Skeletal muscle satellite cell (primary cell): ENCODE measurements at regions not wholly inside any gene's neighbourhood (a gene's known extent, or its start where the extent isn't known, plus 50 kb on each side); places are given as distances from the start of the nearest gene placed in this dataset.

ENCODE experiments used
- H3K27me3 ChIP-seq: 2 replicates; pipeline ENCODE4 v1.7.0; 2013; ENCODE audit warnings: low read length; ENCODE audit not compliant: control insufficient read depth, insufficient read depth
- H3K36me3 ChIP-seq: 2 replicates; pipeline ENCODE4 v1.7.0; 2013; ENCODE audit warnings: mild to moderate bottlenecking, control low read depth, low read length; ENCODE audit not compliant: insufficient read depth
- H3K4me1 ChIP-seq: 2 replicates; pipeline ENCODE4 v1.7.0; 2013; ENCODE audit warnings: low read length; ENCODE audit not compliant: control insufficient read depth, insufficient read depth
- H3K4me2 ChIP-seq: 2 replicates; pipeline ENCODE4 v1.7.0; 2013; ENCODE audit warnings: mild to moderate bottlenecking, low read length
- H3K4me3 ChIP-seq: 2 replicates; pipeline ENCODE4 v1.7.0; 2013; ENCODE audit warnings: low read length
- H3K9ac ChIP-seq: 2 replicates; pipeline ENCODE4 v1.7.0; 2013; ENCODE audit warnings: mild to moderate bottlenecking, low read depth, low read length, moderate library complexity
- H3K9me3 ChIP-seq: replicated peaks from 2 replicates; pipeline ENCODE4 v1.7.0; 2013; ENCODE audit warnings: mild to moderate bottlenecking, control low read depth, low read length

- H3K4me2 ChIP-seq = no peak overlapping the region
- H3K9ac ChIP-seq = no peak overlapping the region
Measured at GRCh38 chr3:5332270-5332956, 144.9 kb downstream of the EDEM1 start.

DNA sequence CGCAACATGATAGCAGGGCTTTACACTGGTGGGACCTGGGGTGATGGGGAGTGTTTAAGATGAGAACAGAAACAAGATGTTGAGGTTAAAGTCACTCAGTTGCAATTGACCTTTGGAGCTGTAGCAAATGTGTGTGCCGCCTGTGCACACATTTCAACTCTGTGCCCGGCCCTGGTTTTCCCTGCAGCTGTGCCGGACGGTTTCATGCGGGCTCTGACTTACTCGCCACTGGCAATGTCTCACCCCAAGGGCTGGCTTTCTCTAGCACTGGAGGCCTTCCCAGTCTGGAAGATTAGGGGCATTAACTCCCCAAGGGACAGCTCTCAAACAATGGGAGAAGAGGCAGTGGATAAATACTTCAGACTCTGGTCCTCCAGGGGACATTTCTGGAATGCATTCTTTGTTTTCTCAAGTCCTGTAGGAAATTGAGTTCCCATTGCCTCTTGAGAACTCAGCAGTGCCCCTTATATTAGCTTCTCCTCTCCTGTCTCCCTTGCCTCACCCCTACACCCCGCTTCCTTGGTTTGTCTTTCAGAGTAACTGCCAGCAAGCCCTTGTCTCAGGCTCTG, 152.5 kb downstream of the EDEM1 start:
- Histone ChIP-seq H3K4me1 (no peaks in the 10 kb centered on the region), H3K4me3 (no peak overlapping the region), H3K9me3 (no peaks in the 10 kb centered on the region), H3K9ac (no peak overlapping the region), H3K36me3 (no peaks in the 10 kb centered on the region), H3K27me3 (no peaks in the 10 kb centered on the region), H3K4me2 (no peak overlapping the region)

More at GRCh38 chr3:5332270-5332956, 144.9 kb downstream of the EDEM1 start:
- no peaks in the 10 kb centered on the region for H3K4me1 ChIP-seq
- no peak overlapping the region for H3K4me3 ChIP-seq
- H3K9me3 ChIP-seq = no peaks in the 10 kb centered on the region
- H3K36me3 ChIP-seq = no peaks in the 10 kb centered on the region
- H3K27me3 ChIP-seq = no peaks in the 10 kb centered on the region

- Histone ChIP-seq H3K4me3 (no peak overlapping the region), H3K36me3 (no peaks in the 10 kb centered on the region), H3K9me3 (no peaks in the 10 kb centered on the region), H3K27me3 (no peaks in the 10 kb centered on the region), H3K4me2 (no peak overlapping the region), H3K9ac (no peak overlapping the region), H3K4me1 (no peaks in the 10 kb centered on the region)
Measured at GRCh38 chr3:5341610-5342009, 154.1 kb downstream of the EDEM1 start.

DNA sequence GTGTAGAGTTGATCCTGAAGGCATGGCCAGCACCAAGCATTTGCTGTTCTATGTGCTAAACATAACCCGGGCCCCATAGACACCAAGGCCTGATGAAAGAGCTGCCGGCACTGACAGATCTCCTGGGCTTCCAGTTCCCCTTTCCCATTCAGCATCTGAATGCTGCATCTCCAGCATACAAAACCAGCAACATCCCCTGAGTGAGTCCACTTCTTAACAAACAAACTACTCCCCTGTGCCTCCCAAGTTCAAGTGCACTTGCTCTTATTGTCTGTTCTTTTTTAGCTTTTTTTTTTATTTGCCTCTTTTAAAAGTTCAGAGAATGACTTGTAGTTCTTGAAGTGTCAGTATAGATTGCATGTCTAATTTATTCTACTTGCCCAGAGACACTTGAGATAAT, 156.0 kb downstream of the EDEM1 start:
- no peak overlapping the region for H3K4me2 ChIP-seq
- no peaks in the 10 kb centered on the region for H3K4me1 ChIP-seq
- H3K27me3 ChIP-seq = no peaks in the 10 kb centered on the region
- no peak overlapping the region for H3K9ac ChIP-seq
- no peaks in the 10 kb centered on the region for H3K9me3 ChIP-seq
- no peak overlapping the region for H3K4me3 ChIP-seq
- H3K36me3 ChIP-seq = no peaks in the 10 kb centered on the region

DNA sequence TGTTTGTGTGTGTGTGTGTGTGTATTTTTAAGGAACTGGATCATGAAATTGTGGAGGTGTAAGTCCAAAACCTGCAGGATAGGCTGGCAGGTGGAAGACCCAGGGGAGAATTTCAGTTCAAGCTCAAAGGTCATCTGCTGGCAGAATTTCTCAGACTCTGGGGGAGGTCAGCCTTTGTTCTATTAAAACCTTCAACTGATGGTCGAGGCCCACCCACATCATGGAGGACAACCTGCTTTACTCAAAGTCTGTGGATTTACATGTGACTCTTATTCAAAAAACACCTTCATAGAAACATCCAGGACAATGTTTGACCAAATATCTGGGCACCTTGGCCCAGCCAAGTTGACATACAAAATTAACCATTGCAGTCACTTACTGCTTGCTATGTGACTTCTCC, 157.2 kb downstream of the EDEM1 start:
- Histone ChIP-seq H3K27me3 (no peaks in the 10 kb centered on the region), H3K4me2 (no peak overlapping the region)

DNA sequence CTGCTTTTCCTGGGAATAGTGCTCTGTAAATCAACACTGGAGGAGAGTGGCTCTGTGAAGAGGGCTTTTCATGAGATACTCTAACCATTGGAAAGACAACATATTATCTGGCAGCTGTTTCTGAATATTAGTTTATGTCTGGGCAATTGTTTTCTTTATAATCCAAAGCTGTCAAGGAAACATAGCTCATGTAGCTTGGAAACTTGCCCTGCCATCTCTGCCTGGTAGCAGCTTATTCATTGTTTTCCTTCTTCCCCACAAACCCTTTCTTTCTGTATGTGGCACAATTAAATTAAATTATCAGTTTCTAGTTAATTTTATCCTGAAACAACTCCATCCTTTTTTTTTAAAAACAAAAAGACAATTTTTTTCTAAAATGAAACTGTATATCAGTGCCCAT, 160.0 kb downstream of the EDEM1 start:
- Histone ChIP-seq H3K4me3 (no peak overlapping the region), H3K4me1 (no peaks in the 10 kb centered on the region), H3K36me3 (no peaks in the 10 kb centered on the region), H3K9me3 (no peaks in the 10 kb centered on the region), H3K4me2 (no peak overlapping the region), H3K9ac (no peak overlapping the region), H3K27me3 (no peaks in the 10 kb centered on the region)

More for the DNA sequence above, 157.2 kb downstream of the EDEM1 start:
- Histone ChIP-seq H3K36me3 (no peaks in the 10 kb centered on the region), H3K4me3 (no peak overlapping the region), H3K4me1 (no peaks in the 10 kb centered on the region), H3K9ac (no peak overlapping the region), H3K9me3 (no peaks in the 10 kb centered on the region)

GRCh38 chr3:5348229-5348902, 160.9 kb downstream of the EDEM1 start:
- no peaks in the 10 kb centered on the region for H3K4me1 ChIP-seq
- no peaks in the 10 kb centered on the region for H3K9me3 ChIP-seq
- no peak overlapping the region for H3K9ac ChIP-seq
- no peak overlapping the region for H3K4me3 ChIP-seq
- no peaks in the 10 kb centered on the region for H3K36me3 ChIP-seq
- no peak overlapping the region for H3K4me2 ChIP-seq
- no peaks in the 10 kb centered on the region for H3K27me3 ChIP-seq

DNA sequence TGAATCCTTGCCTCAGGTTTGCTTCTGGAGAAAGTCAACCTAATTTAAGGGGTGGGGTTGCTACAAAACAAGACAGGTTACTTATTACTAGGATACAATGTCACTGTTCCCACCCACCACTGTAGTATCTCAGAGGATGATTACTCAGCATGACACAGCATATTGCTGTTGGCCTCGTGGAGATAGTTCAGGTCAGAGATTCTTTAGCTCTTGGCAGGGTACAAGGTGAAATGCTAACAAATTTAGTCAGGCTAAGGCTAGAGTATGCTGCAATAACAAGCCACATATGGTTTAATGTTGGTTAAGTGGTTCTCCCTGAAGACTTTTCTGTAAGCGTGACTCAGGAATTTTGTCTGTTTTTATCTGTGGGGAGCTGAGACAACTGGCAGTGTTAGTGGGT, 161.8 kb downstream of the EDEM1 start:
- Histone ChIP-seq H3K27me3 (no peaks in the 10 kb centered on the region), H3K36me3 (no peaks in the 10 kb centered on the region), H3K9me3 (no peaks in the 10 kb centered on the region), H3K4me2 (no peak overlapping the region), H3K9ac (no peak overlapping the region), H3K4me1 (no peaks in the 10 kb centered on the region), H3K4me3 (no peak overlapping the region)

GRCh38 chr3:5357089-5357488, 169.6 kb downstream of the EDEM1 start:
- H3K27me3 ChIP-seq = no peaks in the 10 kb centered on the region
- no peaks in the 10 kb centered on the region for H3K9me3 ChIP-seq
- H3K4me2 ChIP-seq = no peak overlapping the region
- H3K4me1 ChIP-seq = no peaks in the 10 kb centered on the region
- no peak overlapping the region for H3K9ac ChIP-seq
- no peaks in the 10 kb centered on the region for H3K36me3 ChIP-seq
- H3K4me3 ChIP-seq = no peak overlapping the region

GRCh38 chr3:5358911-5359310, 171.4 kb downstream of the EDEM1 start:
- Histone ChIP-seq H3K4me3 (no peak overlapping the region), H3K9me3 (no peaks in the 10 kb centered on the region), H3K4me1 (no peaks in the 10 kb centered on the region), H3K9ac (no peak overlapping the region), H3K4me2 (no peak overlapping the region), H3K36me3 (no peaks in the 10 kb centered on the region), H3K27me3 (no peaks in the 10 kb centered on the region)

- no peak overlapping the region for H3K4me2 ChIP-seq
- H3K4me3 ChIP-seq = no peak overlapping the region
- no peaks in the 10 kb centered on the region for H3K9me3 ChIP-seq
- H3K4me1 ChIP-seq = no peaks in the 10 kb centered on the region
- no peaks in the 10 kb centered on the region for H3K27me3 ChIP-seq
- H3K36me3 ChIP-seq = no peaks in the 10 kb centered on the region
- H3K9ac ChIP-seq = no peak overlapping the region
Measured at GRCh38 chr3:5360453-5360852, 172.9 kb downstream of the EDEM1 start.

DNA sequence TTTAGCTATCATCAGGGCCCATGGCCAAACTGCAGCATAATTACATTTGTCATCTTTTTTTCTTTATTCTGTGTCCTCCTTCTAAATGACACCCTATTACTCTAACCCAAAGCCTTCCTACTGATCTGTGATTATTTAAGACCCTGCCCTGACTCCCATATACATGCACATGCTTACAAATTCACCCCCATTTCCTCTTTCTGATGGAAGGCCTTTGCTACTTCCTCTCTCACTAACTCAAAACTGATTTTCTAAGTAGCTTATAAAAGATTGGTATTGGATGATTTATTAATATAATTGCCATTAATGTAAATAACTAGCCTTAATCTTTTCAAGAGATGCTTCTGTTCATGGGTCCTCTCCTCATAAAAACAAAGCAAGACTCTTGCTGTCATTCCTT, 179.2 kb downstream of the EDEM1 start:
- Histone ChIP-seq H3K36me3 (no peaks in the 10 kb centered on the region), H3K4me2 (no peak overlapping the region), H3K9me3 (no peaks in the 10 kb centered on the region), H3K4me1 (no peaks in the 10 kb centered on the region), H3K27me3 (no peaks in the 10 kb centered on the region), H3K9ac (no peak overlapping the region), H3K4me3 (no peak overlapping the region)
